ENCODE measurements at regions not wholly inside any gene's neighbourhood (a gene's known extent, or its start where the extent isn't known, plus 50 kb on each side); places are given as distances from the start of the nearest gene placed in this dataset.

DNA sequence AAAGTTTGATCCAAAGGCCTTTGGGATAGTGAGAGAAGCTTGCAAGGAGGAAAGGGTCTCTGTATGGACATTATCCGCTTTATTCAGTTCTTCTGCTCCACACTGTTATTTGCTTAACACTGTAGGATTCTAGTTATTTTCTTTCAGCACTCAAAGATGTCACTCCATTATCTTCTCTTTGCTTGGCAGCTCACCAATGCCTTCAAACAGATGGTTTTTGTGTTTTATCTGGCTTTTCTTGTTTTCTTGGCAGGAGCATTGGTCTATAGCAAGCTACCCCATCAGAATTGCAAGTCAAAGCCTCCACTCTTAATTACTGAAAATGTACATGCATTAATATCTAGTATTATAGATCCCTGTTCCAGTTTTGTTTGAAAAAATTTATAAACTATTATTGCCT lies 138.8 kb downstream of the EVA1A start:
- no peak for TF ChIP-seq POLR2A (IDR thresholded peaks at IDR 0.05)
- TF ChIP-seq, protein P1, sequence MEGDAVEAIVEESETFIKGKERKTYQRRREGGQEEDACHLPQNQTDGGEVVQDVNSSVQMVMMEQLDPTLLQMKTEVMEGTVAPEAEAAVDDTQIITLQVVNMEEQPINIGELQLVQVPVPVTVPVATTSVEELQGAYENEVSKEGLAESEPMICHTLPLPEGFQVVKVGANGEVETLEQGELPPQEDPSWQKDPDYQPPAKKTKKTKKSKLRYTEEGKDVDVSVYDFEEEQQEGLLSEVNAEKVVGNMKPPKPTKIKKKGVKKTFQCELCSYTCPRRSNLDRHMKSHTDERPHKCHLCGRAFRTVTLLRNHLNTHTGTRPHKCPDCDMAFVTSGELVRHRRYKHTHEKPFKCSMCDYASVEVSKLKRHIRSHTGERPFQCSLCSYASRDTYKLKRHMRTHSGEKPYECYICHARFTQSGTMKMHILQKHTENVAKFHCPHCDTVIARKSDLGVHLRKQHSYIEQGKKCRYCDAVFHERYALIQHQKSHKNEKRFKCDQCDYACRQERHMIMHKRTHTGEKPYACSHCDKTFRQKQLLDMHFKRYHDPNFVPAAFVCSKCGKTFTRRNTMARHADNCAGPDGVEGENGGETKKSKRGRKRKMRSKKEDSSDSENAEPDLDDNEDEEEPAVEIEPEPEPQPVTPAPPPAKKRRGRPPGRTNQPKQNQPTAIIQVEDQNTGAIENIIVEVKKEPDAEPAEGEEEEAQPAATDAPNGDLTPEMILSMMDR (IDR thresholded peaks at IDR 0.05) = no peak

Data from testis (tissue), 2 donors.